H1 (cell line): ENCODE measurements at regions not wholly inside any gene's neighbourhood (a gene's known extent, or its start where the extent isn't known, plus 50 kb on each side); places are given as distances from the start of the nearest gene placed in this dataset.

Experiments
- CTCF ChIA-PET: fragments of 300-600 bp; sonication (Branson Sonifier 250); formaldehyde crosslinking; loops from one replicate; lab custom pipeline; 2021; ENCODE audit not compliant: partially characterized antibody; lab: Charles Lee
- POLR2A ChIA-PET: fragments of 300-600 bp; sonication (Branson Sonifier 250); formaldehyde crosslinking; loops from one replicate; lab custom pipeline; 2021; ENCODE audit warnings: inconsistent platforms; ENCODE audit not compliant: partially characterized antibody; lab: Charles Lee
- DNase-seq, 2 experiments: peaks; one replicate each; pipeline versions ENCODE4 v3.0.0 to v3.0.0-alpha.2; 2010 to 2022; ENCODE audit warnings: low spot score in 2 of 2, low read depth in 1 of 2, mixed read lengths in 1 of 2
- FAIRE-seq: peaks from 2 replicates; lab custom pipeline; 2011; peaks lifted over from hg19 to GRCh38; lab: Jason Lieb, UNC
- H2AFZ ChIP-seq: 2 replicates; pipeline ENCODE4 v1.8.1; 2012; ENCODE audit warnings: low read length, inconsistent platforms
- H2AK5ac ChIP-seq: 2 replicates; pipeline ENCODE4 v1.6.1; 2013; ENCODE audit warnings: low read depth, low read length
- H2BK120ac ChIP-seq: replicated peaks from 2 replicates; pipeline ENCODE3; 2013; ENCODE audit warnings: low read depth, low read length, inconsistent platforms
- H2BK12ac ChIP-seq: 2 replicates; pipeline ENCODE4 v1.6.1; 2013; ENCODE audit warnings: low read depth, low read length
- H2BK15ac ChIP-seq: 2 replicates; pipeline ENCODE4 v1.6.1; 2013; ENCODE audit warnings: low read length
- H2BK20ac ChIP-seq: 2 replicates; pipeline ENCODE4 v1.6.1; 2013; ENCODE audit warnings: low read length
- H2BK5ac ChIP-seq: 2 replicates; pipeline ENCODE4 v1.6.1; 2013; ENCODE audit warnings: low read depth, low read length
- H3K14ac ChIP-seq: 2 replicates; pipeline ENCODE4 v1.6.1; 2013; ENCODE audit warnings: inconsistent platforms; ENCODE audit not compliant: insufficient read length
- H3K18ac ChIP-seq: 2 replicates; pipeline ENCODE4 v1.6.1; 2013; ENCODE audit warnings: low read length; ENCODE audit errors: extremely low read depth
- H3K23ac ChIP-seq: 2 replicates; pipeline ENCODE4 v1.6.1; 2013; ENCODE audit warnings: inconsistent platforms; ENCODE audit not compliant: insufficient read length
- H3K23me2 ChIP-seq: 2 replicates; pipeline ENCODE4 v1.6.1; 2013; ENCODE audit warnings: low read depth, low read length
- H3K27ac ChIP-seq: 2 replicates; pipeline ENCODE4 v1.6.1; 2011; ENCODE audit warnings: low read depth, low read length, inconsistent platforms
- H3K27me3 ChIP-seq, 4 experiments: replicated peaks in 1 of 4; 1 replicate in 1 of 4; 2 replicates in 3 of 4; pipeline versions ENCODE4 v1.6.1 to v1.8.1; 2011 to 2013; ENCODE audit warnings: low read length in 3 of 4, mild to moderate bottlenecking in 3 of 4, inconsistent platforms in 2 of 4, mixed read lengths in 2 of 4, moderate library complexity in 1 of 4; ENCODE audit not compliant: control insufficient read depth in 3 of 4, insufficient read depth in 3 of 4; ENCODE audit errors: extremely low read depth in 1 of 4
- H3K36me3 ChIP-seq, 4 experiments: 2 replicates each; pipeline versions ENCODE4 v1.6.1 to v1.8.1; 2011 to 2013; ENCODE audit warnings: mild to moderate bottlenecking in 4 of 4, low read length in 3 of 4, moderate library complexity in 2 of 4, control low read depth in 1 of 4, inconsistent platforms in 1 of 4; ENCODE audit not compliant: insufficient read depth in 4 of 4, control insufficient read depth in 2 of 4
- H3K4ac ChIP-seq: replicated peaks from 2 replicates; pipeline ENCODE3; 2013; ENCODE audit warnings: low read length, low read depth, mixed read lengths, inconsistent platforms; ENCODE audit not compliant: insufficient read length
- H3K4me1 ChIP-seq, 4 experiments: replicated peaks in 1 of 4; 1 replicate in 1 of 4; 2 replicates in 3 of 4; pipeline versions ENCODE4 v1.6.1 to v1.8.1; 2011 to 2013; ENCODE audit warnings: low read length in 3 of 4, inconsistent platforms in 2 of 4, mixed read lengths in 1 of 4; ENCODE audit not compliant: insufficient read depth in 4 of 4, control insufficient read depth in 3 of 4
- H3K4me2 ChIP-seq, 2 experiments: 2 replicates each; pipeline versions ENCODE4 v1.6.1 to v1.8.1; 2011 to 2013; ENCODE audit warnings: low read depth in 2 of 2, low read length in 2 of 2, control low read depth in 1 of 2, inconsistent platforms in 1 of 2, mild to moderate bottlenecking in 1 of 2; ENCODE audit not compliant: insufficient read depth in 1 of 2
- H3K4me3 ChIP-seq, 4 experiments: fragments of 200-600, 300-600 bp in 1 of 4; sonication (generic), shearing (Covaris generic), sonication (Bioruptor Twin) in 1 of 4; 2 replicates each; pipeline versions ENCODE4 v1.5.1 to v1.8.1; 2011 to 2016; ENCODE audit warnings: low read length in 4 of 4, low read depth in 3 of 4, control low read depth in 2 of 4, inconsistent platforms in 2 of 4, mild to moderate bottlenecking in 2 of 4, mixed read lengths in 1 of 4, moderate library complexity in 1 of 4; ENCODE audit not compliant: insufficient read depth in 2 of 4; ENCODE audit errors: extremely low read depth in 1 of 4
- H3K56ac ChIP-seq: replicated peaks from 2 replicates; pipeline ENCODE3; 2013; ENCODE audit warnings: low read depth, mild to moderate bottlenecking, mixed read lengths, low read length, inconsistent platforms; ENCODE audit not compliant: insufficient read length
- H3K79me1 ChIP-seq: 2 replicates; pipeline ENCODE4 v1.6.1; 2013; ENCODE audit warnings: low read depth, low read length, control low read depth
- H3K79me2 ChIP-seq, 2 experiments: 2 replicates each; pipeline versions ENCODE4 v1.6.1 to v1.8.1; 2012 to 2013; ENCODE audit warnings: low read length in 2 of 2, mild to moderate bottlenecking in 2 of 2, inconsistent platforms in 1 of 2; ENCODE audit not compliant: insufficient read depth in 2 of 2, control insufficient read depth in 1 of 2
- H3K9ac ChIP-seq, 4 experiments: replicated peaks in 1 of 4; 1 replicate in 1 of 4; 2 replicates in 3 of 4; pipeline versions ENCODE4 v1.6.1 to v1.8.1; 2011 to 2013; ENCODE audit warnings: low read depth in 3 of 4, low read length in 3 of 4, control low read depth in 2 of 4, mild to moderate bottlenecking in 2 of 4, moderate library complexity in 2 of 4, inconsistent platforms in 1 of 4; ENCODE audit errors: extremely low read depth in 1 of 4
- H3K9me3 ChIP-seq, 2 experiments: 2 replicates each; pipeline versions ENCODE4 v1.6.1 to v1.8.1; 2012 to 2013; ENCODE audit warnings: mild to moderate bottlenecking in 2 of 2, moderate library complexity in 2 of 2, control low read depth in 1 of 2, inconsistent platforms in 1 of 2, low read depth in 1 of 2, low read length in 1 of 2, mixed read lengths in 1 of 2; ENCODE audit not compliant: insufficient read depth in 2 of 2
- H4K20me1 ChIP-seq, 2 experiments: replicated peaks in 1 of 2; 2 replicates each; pipeline versions ENCODE3 to v1.8.1; 2011 to 2013; ENCODE audit warnings: inconsistent platforms in 2 of 2, low read length in 2 of 2, mild to moderate bottlenecking in 1 of 2; ENCODE audit not compliant: insufficient read depth in 2 of 2, control insufficient read depth in 1 of 2
- H4K5ac ChIP-seq: 2 replicates; pipeline ENCODE4 v1.6.1; 2013; ENCODE audit warnings: low read length, low read depth, mixed read lengths, inconsistent platforms; ENCODE audit not compliant: insufficient read length
- H4K8ac ChIP-seq: 2 replicates; pipeline ENCODE4 v1.8.0; 2013; ENCODE audit warnings: mild to moderate bottlenecking, moderate library complexity, low read length, inconsistent platforms; ENCODE audit not compliant: insufficient read depth; ENCODE audit errors: extremely low read depth
- H4K91ac ChIP-seq: replicated peaks from 2 replicates; pipeline ENCODE3; 2013; ENCODE audit warnings: low read length, mixed read lengths, inconsistent platforms; ENCODE audit not compliant: insufficient read length
- ASH2L ChIP-seq: fragments of 200-600, 300-600 bp; sonication (generic); IDR thresholded peaks from one replicate; pipeline ENCODE4 v1.7.1; 2017; ENCODE audit warnings: low read length
- BRCA1 ChIP-seq: IDR thresholded peaks from 2 replicates; pipeline ENCODE4 v1.6.1; 2012; ENCODE audit warnings: low read depth, low read length, improper control_type of control experiment
- CBX5 ChIP-seq: fragments of 300-800, 300-1000 bp; sonication (generic); IDR thresholded peaks from 2 replicates; pipeline ENCODE4 v1.7.1; 2016; ENCODE audit warnings: antibody characterized with exemption, low read length, low read depth
- CBX8 ChIP-seq: fragments of 300-800, 300-1000 bp; sonication (generic); IDR thresholded peaks from 2 replicates; pipeline ENCODE4 v1.7.1; 2016; ENCODE audit warnings: low read depth, low read length, borderline replicate concordance
- CHD2 ChIP-seq: IDR thresholded peaks from 2 replicates; pipeline ENCODE4 v1.6.1; 2012; ENCODE audit warnings: low read length, improper control_type of control experiment
- EGR1 ChIP-seq: IDR thresholded peaks from 2 replicates; pipeline ENCODE4 v1.6.1; 2011; ENCODE audit warnings: low read depth, low read length, borderline replicate concordance
- EP300 ChIP-seq, 2 experiments: IDR thresholded peaks; 1 replicate in 1 of 2; 2 replicates in 1 of 2; pipeline ENCODE4 v1.6.1; 2011 to 2012; ENCODE audit warnings: low read depth in 2 of 2, low read length in 2 of 2, mild to moderate bottlenecking in 2 of 2, borderline replicate concordance in 1 of 2, inconsistent platforms in 1 of 2, moderate library complexity in 1 of 2
- JUN ChIP-seq: IDR thresholded peaks from 2 replicates; pipeline ENCODE4 v1.6.1; 2011; ENCODE audit warnings: low read depth, mild to moderate bottlenecking, improper control_type of control experiment, low read length
- JUND ChIP-seq: IDR thresholded peaks from 2 replicates; pipeline ENCODE4 v1.6.1; 2011; ENCODE audit warnings: mild to moderate bottlenecking, improper control_type of control experiment, low read length
- SUZ12 ChIP-seq: fragments of 200-600 bp; sonication (generic); IDR thresholded peaks from 2 replicates; pipeline ENCODE4 v1.6.1; 2012; ENCODE audit warnings: mild to moderate bottlenecking, inconsistent platforms, low read length, moderate library complexity, mixed read lengths
- YY1 ChIP-seq: IDR thresholded peaks from 2 replicates; pipeline ENCODE4 v1.6.1; 2011; ENCODE audit warnings: low read depth, mild to moderate bottlenecking, low read length
- WGBS, 2 experiments: shearing (Covaris generic) in 1 of 2; methylation state at CpG; one replicate each; pipeline versions ENCODE4 v1.1.6 to v1.1.7; 2013 to 2015; ENCODE audit warnings: low lambda C conversion rate in 2 of 2, mixed read lengths in 2 of 2, inconsistent platforms in 1 of 2, low coverage in 1 of 2, missing lambda C conversion rate in 1 of 2; ENCODE audit not compliant: insufficient replicate concordance in 2 of 2, insufficient coverage in 1 of 2, insufficient read length in 1 of 2; ENCODE audit errors: extremely low coverage in 1 of 2, missing lambda C conversion rate in 1 of 2; 5-methylcytosine and 5-hydroxymethylcytosine counted together

DNA sequence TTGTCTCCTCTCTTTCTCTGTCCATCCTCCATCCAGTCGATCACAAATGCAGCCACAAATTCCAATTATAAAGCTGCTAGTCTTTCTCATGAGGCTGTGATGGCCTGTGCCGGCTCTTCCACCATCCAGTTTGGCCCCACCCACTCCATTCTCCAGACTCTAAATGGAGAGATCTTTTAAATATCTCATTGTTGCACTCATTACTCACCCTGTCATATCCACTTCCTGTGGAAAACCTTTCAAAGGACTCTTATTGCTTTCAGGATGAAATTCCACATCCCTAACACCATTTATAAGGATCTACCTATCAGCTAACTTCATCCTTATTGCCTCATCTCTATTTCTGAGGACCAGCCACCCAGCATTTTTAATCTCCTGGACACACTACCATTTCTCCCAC is 70.6 kb downstream of the NRN1 start:
- Histone ChIP-seq H2BK15ac (no peak overlapping the region), H3K4me1 (no peaks in the 10 kb centered on the region), H4K5ac (no peak overlapping the region), H3K27ac (no peak overlapping the region), H4K91ac (no peak overlapping the region), H2BK120ac (no peak overlapping the region), H3K9ac (no peak overlapping the region), H3K4me3 (no peak overlapping the region), H3K36me3 (no peaks in the 10 kb centered on the region), H2BK12ac (no peak overlapping the region), H3K23ac (no peak overlapping the region), H4K8ac (no peak overlapping the region), H3K9me3 (0 out of 4 replicates have a peak, but pooled peaks cover 0 to 4% of the 10 kb centered on the region in 2 experiments), H3K18ac (no peak overlapping the region), H2BK20ac (no peak overlapping the region), H3K4me2 (no peak overlapping the region), H3K14ac (no peak overlapping the region), H3K27me3 (no peaks in the 10 kb centered on the region), H3K23me2 (no peaks in the 10 kb centered on the region), H4K20me1 (no peaks in the 10 kb centered on the region), H2BK5ac (no peak overlapping the region), H3K79me1 (no peaks in the 10 kb centered on the region), H2AK5ac (no peak overlapping the region), H2AFZ (no peak overlapping the region), H3K56ac (no peak overlapping the region), H3K4ac (no peak overlapping the region), H3K79me2 (no peaks in the 10 kb centered on the region)
- POLR2A ChIA-PET = no interaction called here
- FAIRE-seq (no peak), DNase-seq (no peak)
- WGBS, 2 experiments = 75% methylated on average over 2 of the region's 2 CpGs; no CpG with 5 or more reads in 1 of the 2 experiments
- CTCF ChIA-PET = interaction anchor here (1.0 to 2.9 kb wide), 2 partner anchors 13 to 41 kb away, joined by 3 to 12 read pairs; no protein-coding TSS in a partner anchor
- TF ChIP-seq EGR1 (no peak), CBX8 (no peak), JUND (no peak), CBX5 (no peak), CHD2 (no peak), EP300 (IDR thresholded peaks at IDR 0.05; ENCODE audit: borderline replicate concordance in 1 of 2, low read depth in 2 of 2, low read length in 2 of 2) (no peak), BRCA1 (no peak), SUZ12 (no peak), YY1 (no peak), JUN (no peak), ASH2L (no peak)
